H1 (cell line): ENCODE measurements at regions not wholly inside any gene's neighbourhood (a gene's known extent, or its start where the extent isn't known, plus 50 kb on each side); places are given as distances from the start of the nearest gene placed in this dataset.

ENCODE experiments used
- CTCF ChIA-PET: fragments of 300-600 bp; sonication (Branson Sonifier 250); formaldehyde crosslinking; loops from one replicate; lab custom pipeline; 2021; ENCODE audit not compliant: partially characterized antibody; lab: Charles Lee
- POLR2A ChIA-PET: fragments of 300-600 bp; sonication (Branson Sonifier 250); formaldehyde crosslinking; loops from one replicate; lab custom pipeline; 2021; ENCODE audit warnings: inconsistent platforms; ENCODE audit not compliant: partially characterized antibody; lab: Charles Lee
- DNase-seq, 2 experiments: peaks; one replicate each; pipeline versions ENCODE4 v3.0.0 to v3.0.0-alpha.2; 2010 to 2022; ENCODE audit warnings: low spot score in 2 of 2, low read depth in 1 of 2, mixed read lengths in 1 of 2
- FAIRE-seq: peaks from 2 replicates; lab custom pipeline; 2011; peaks lifted over from hg19 to GRCh38; lab: Jason Lieb, UNC
- H2AFZ ChIP-seq: 2 replicates; pipeline ENCODE4 v1.8.1; 2012; ENCODE audit warnings: low read length, inconsistent platforms
- H2AK5ac ChIP-seq: 2 replicates; pipeline ENCODE4 v1.6.1; 2013; ENCODE audit warnings: low read depth, low read length
- H2BK120ac ChIP-seq: replicated peaks from 2 replicates; pipeline ENCODE3; 2013; ENCODE audit warnings: low read depth, low read length, inconsistent platforms
- H2BK12ac ChIP-seq: 2 replicates; pipeline ENCODE4 v1.6.1; 2013; ENCODE audit warnings: low read depth, low read length
- H2BK15ac ChIP-seq: 2 replicates; pipeline ENCODE4 v1.6.1; 2013; ENCODE audit warnings: low read length
- H2BK20ac ChIP-seq: 2 replicates; pipeline ENCODE4 v1.6.1; 2013; ENCODE audit warnings: low read length
- H2BK5ac ChIP-seq: 2 replicates; pipeline ENCODE4 v1.6.1; 2013; ENCODE audit warnings: low read depth, low read length
- H3K14ac ChIP-seq: 2 replicates; pipeline ENCODE4 v1.6.1; 2013; ENCODE audit warnings: inconsistent platforms; ENCODE audit not compliant: insufficient read length
- H3K18ac ChIP-seq: 2 replicates; pipeline ENCODE4 v1.6.1; 2013; ENCODE audit warnings: low read length; ENCODE audit errors: extremely low read depth
- H3K23ac ChIP-seq: 2 replicates; pipeline ENCODE4 v1.6.1; 2013; ENCODE audit warnings: inconsistent platforms; ENCODE audit not compliant: insufficient read length
- H3K23me2 ChIP-seq: 2 replicates; pipeline ENCODE4 v1.6.1; 2013; ENCODE audit warnings: low read depth, low read length
- H3K27ac ChIP-seq: 2 replicates; pipeline ENCODE4 v1.6.1; 2011; ENCODE audit warnings: low read depth, low read length, inconsistent platforms
- H3K27me3 ChIP-seq, 4 experiments: replicated peaks in 1 of 4; 1 replicate in 1 of 4; 2 replicates in 3 of 4; pipeline versions ENCODE4 v1.6.1 to v1.8.1; 2011 to 2013; ENCODE audit warnings: low read length in 3 of 4, mild to moderate bottlenecking in 3 of 4, inconsistent platforms in 2 of 4, mixed read lengths in 2 of 4, moderate library complexity in 1 of 4; ENCODE audit not compliant: control insufficient read depth in 3 of 4, insufficient read depth in 3 of 4; ENCODE audit errors: extremely low read depth in 1 of 4
- H3K36me3 ChIP-seq, 4 experiments: 2 replicates each; pipeline versions ENCODE4 v1.6.1 to v1.8.1; 2011 to 2013; ENCODE audit warnings: mild to moderate bottlenecking in 4 of 4, low read length in 3 of 4, moderate library complexity in 2 of 4, control low read depth in 1 of 4, inconsistent platforms in 1 of 4; ENCODE audit not compliant: insufficient read depth in 4 of 4, control insufficient read depth in 2 of 4
- H3K4ac ChIP-seq: replicated peaks from 2 replicates; pipeline ENCODE3; 2013; ENCODE audit warnings: low read length, low read depth, mixed read lengths, inconsistent platforms; ENCODE audit not compliant: insufficient read length
- H3K4me1 ChIP-seq, 4 experiments: replicated peaks in 1 of 4; 1 replicate in 1 of 4; 2 replicates in 3 of 4; pipeline versions ENCODE4 v1.6.1 to v1.8.1; 2011 to 2013; ENCODE audit warnings: low read length in 3 of 4, inconsistent platforms in 2 of 4, mixed read lengths in 1 of 4; ENCODE audit not compliant: insufficient read depth in 4 of 4, control insufficient read depth in 3 of 4
- H3K4me2 ChIP-seq, 2 experiments: 2 replicates each; pipeline versions ENCODE4 v1.6.1 to v1.8.1; 2011 to 2013; ENCODE audit warnings: low read depth in 2 of 2, low read length in 2 of 2, control low read depth in 1 of 2, inconsistent platforms in 1 of 2, mild to moderate bottlenecking in 1 of 2; ENCODE audit not compliant: insufficient read depth in 1 of 2
- H3K4me3 ChIP-seq, 4 experiments: fragments of 200-600, 300-600 bp in 1 of 4; sonication (generic), shearing (Covaris generic), sonication (Bioruptor Twin) in 1 of 4; 2 replicates each; pipeline versions ENCODE4 v1.5.1 to v1.8.1; 2011 to 2016; ENCODE audit warnings: low read length in 4 of 4, low read depth in 3 of 4, control low read depth in 2 of 4, inconsistent platforms in 2 of 4, mild to moderate bottlenecking in 2 of 4, mixed read lengths in 1 of 4, moderate library complexity in 1 of 4; ENCODE audit not compliant: insufficient read depth in 2 of 4; ENCODE audit errors: extremely low read depth in 1 of 4
- H3K56ac ChIP-seq: replicated peaks from 2 replicates; pipeline ENCODE3; 2013; ENCODE audit warnings: low read depth, mild to moderate bottlenecking, mixed read lengths, low read length, inconsistent platforms; ENCODE audit not compliant: insufficient read length
- H3K79me1 ChIP-seq: 2 replicates; pipeline ENCODE4 v1.6.1; 2013; ENCODE audit warnings: low read depth, low read length, control low read depth
- H3K79me2 ChIP-seq, 2 experiments: 2 replicates each; pipeline versions ENCODE4 v1.6.1 to v1.8.1; 2012 to 2013; ENCODE audit warnings: low read length in 2 of 2, mild to moderate bottlenecking in 2 of 2, inconsistent platforms in 1 of 2; ENCODE audit not compliant: insufficient read depth in 2 of 2, control insufficient read depth in 1 of 2
- H3K9ac ChIP-seq, 4 experiments: replicated peaks in 1 of 4; 1 replicate in 1 of 4; 2 replicates in 3 of 4; pipeline versions ENCODE4 v1.6.1 to v1.8.1; 2011 to 2013; ENCODE audit warnings: low read depth in 3 of 4, low read length in 3 of 4, control low read depth in 2 of 4, mild to moderate bottlenecking in 2 of 4, moderate library complexity in 2 of 4, inconsistent platforms in 1 of 4; ENCODE audit errors: extremely low read depth in 1 of 4
- H3K9me3 ChIP-seq, 2 experiments: 2 replicates each; pipeline versions ENCODE4 v1.6.1 to v1.8.1; 2012 to 2013; ENCODE audit warnings: mild to moderate bottlenecking in 2 of 2, moderate library complexity in 2 of 2, control low read depth in 1 of 2, inconsistent platforms in 1 of 2, low read depth in 1 of 2, low read length in 1 of 2, mixed read lengths in 1 of 2; ENCODE audit not compliant: insufficient read depth in 2 of 2
- H4K20me1 ChIP-seq, 2 experiments: replicated peaks in 1 of 2; 2 replicates each; pipeline versions ENCODE3 to v1.8.1; 2011 to 2013; ENCODE audit warnings: inconsistent platforms in 2 of 2, low read length in 2 of 2, mild to moderate bottlenecking in 1 of 2; ENCODE audit not compliant: insufficient read depth in 2 of 2, control insufficient read depth in 1 of 2
- H4K5ac ChIP-seq: 2 replicates; pipeline ENCODE4 v1.6.1; 2013; ENCODE audit warnings: low read length, low read depth, mixed read lengths, inconsistent platforms; ENCODE audit not compliant: insufficient read length
- H4K8ac ChIP-seq: 2 replicates; pipeline ENCODE4 v1.8.0; 2013; ENCODE audit warnings: mild to moderate bottlenecking, moderate library complexity, low read length, inconsistent platforms; ENCODE audit not compliant: insufficient read depth; ENCODE audit errors: extremely low read depth
- H4K91ac ChIP-seq: replicated peaks from 2 replicates; pipeline ENCODE3; 2013; ENCODE audit warnings: low read length, mixed read lengths, inconsistent platforms; ENCODE audit not compliant: insufficient read length
- ATF2 ChIP-seq: IDR thresholded peaks from 2 replicates; pipeline ENCODE4 v1.6.1; 2012; ENCODE audit warnings: low read length, inconsistent platforms
- CHD2 ChIP-seq: IDR thresholded peaks from 2 replicates; pipeline ENCODE4 v1.6.1; 2012; ENCODE audit warnings: low read length, improper control_type of control experiment
- CREB1 ChIP-seq: IDR thresholded peaks from 2 replicates; pipeline ENCODE4 v1.6.1; 2012; ENCODE audit warnings: inconsistent platforms
- GTF2F1 ChIP-seq: IDR thresholded peaks from 2 replicates; pipeline ENCODE4 v1.6.1; 2012; ENCODE audit warnings: low read depth, low read length, improper control_type of control experiment, borderline replicate concordance
- SP2 ChIP-seq: IDR thresholded peaks from 2 replicates; pipeline ENCODE4 v1.6.1; 2012; ENCODE audit warnings: mild to moderate bottlenecking, low read length, inconsistent platforms
- SRF ChIP-seq: IDR thresholded peaks from 2 replicates; pipeline ENCODE4 v1.6.1; 2011; ENCODE audit warnings: mild to moderate bottlenecking, low read depth, low read length, moderate library complexity
- TAF1 ChIP-seq: IDR thresholded peaks from 2 replicates; pipeline ENCODE4 v1.6.1; 2011; ENCODE audit warnings: mild to moderate bottlenecking, low read depth, low read length
- ZNF274 ChIP-seq: IDR thresholded peaks from 2 replicates; pipeline ENCODE4 v1.7.0; 2012; ENCODE audit warnings: low read length, borderline replicate concordance; ENCODE audit errors: extremely low read depth

GRCh38 chr5:92896722-92897121 lies 684.3 kb downstream of the NR2F1-AS1 start:
- FAIRE-seq (no peak), DNase-seq (no peak)
- Histone ChIP-seq H3K27ac (no peak overlapping the region), H3K9me3 (no peaks in the 10 kb centered on the region), H4K8ac (no peak overlapping the region), H4K91ac (no peak overlapping the region), H3K36me3 (no peaks in the 10 kb centered on the region), H3K23me2 (no peaks in the 10 kb centered on the region), H2AFZ (no peak overlapping the region), H3K23ac (no peak overlapping the region), H3K14ac (no peak overlapping the region), H3K4ac (no peak overlapping the region), H3K27me3 (no peaks in the 10 kb centered on the region), H4K5ac (no peak overlapping the region), H3K4me2 (no peak overlapping the region), H3K79me1 (no peaks in the 10 kb centered on the region), H3K79me2 (no peaks in the 10 kb centered on the region), H2BK5ac (no peak overlapping the region), H2BK120ac (no peak overlapping the region), H2BK12ac (no peak overlapping the region), H2AK5ac (no peak overlapping the region), H4K20me1 (no peaks in the 10 kb centered on the region), H2BK15ac (no peak overlapping the region), H3K18ac (no peak overlapping the region), H2BK20ac (no peak overlapping the region), H3K9ac (no peak overlapping the region), H3K4me3 (no peak overlapping the region), H3K56ac (no peak overlapping the region), H3K4me1 (no peaks in the 10 kb centered on the region)
- CTCF ChIA-PET = interaction anchor here (0.7 kb wide), 1 partner anchor 10 kb away, joined by 3 read pairs; no protein-coding TSS in a partner anchor
- POLR2A ChIA-PET = no interaction called here
- TF ChIP-seq SP2 = no peak
- no peak for TF ChIP-seq ZNF274
- no peak for TF ChIP-seq SRF
- TF ChIP-seq CHD2 = no peak
- no peak for TF ChIP-seq ATF2
- TF ChIP-seq CREB1 = no peak
- no peak for TF ChIP-seq TAF1
- TF ChIP-seq GTF2F1 = no peak
